Neuronal stem cell (in vitro differentiated cells): ENCODE measurements at regions not wholly inside any gene's neighbourhood (a gene's known extent, or its start where the extent isn't known, plus 50 kb on each side); places are given as distances from the start of the nearest gene placed in this dataset.

Experiments
- DNase-seq: peaks from one replicate; pipeline ENCODE4 v3.0.0-alpha.2; 2013; ENCODE audit warnings: low spot score
- H2AFZ ChIP-seq: one replicate; pipeline ENCODE4 v1.6.1; 2013; ENCODE audit warnings: mild to moderate bottlenecking, low read length, inconsistent platforms
- H2AK5ac ChIP-seq: 2 replicates; pipeline ENCODE4 v1.6.1; 2013; ENCODE audit warnings: low read depth, mild to moderate bottlenecking, inconsistent platforms, low read length, moderate library complexity, mixed read lengths
- H2BK120ac ChIP-seq: 2 replicates; pipeline ENCODE4 v1.6.1; 2013; ENCODE audit warnings: low read depth, mild to moderate bottlenecking, inconsistent platforms, low read length, moderate library complexity, mixed read lengths
- H2BK12ac ChIP-seq: one replicate; pipeline ENCODE4 v1.6.1; 2013; ENCODE audit warnings: low read length, inconsistent platforms
- H2BK15ac ChIP-seq: 2 replicates; pipeline ENCODE4 v1.6.1; 2013; ENCODE audit warnings: mild to moderate bottlenecking, low read length, inconsistent platforms, mixed read lengths
- H2BK5ac ChIP-seq: one replicate; pipeline ENCODE4 v1.6.1; 2013; ENCODE audit warnings: inconsistent platforms, mild to moderate bottlenecking, low read length, moderate library complexity
- H3K14ac ChIP-seq: one replicate; pipeline ENCODE4 v1.6.1; 2013; ENCODE audit warnings: low read length, inconsistent platforms
- H3K18ac ChIP-seq: 2 replicates; pipeline ENCODE4 v1.6.1; 2013; ENCODE audit warnings: low read length, inconsistent platforms
- H3K23ac ChIP-seq: 2 replicates; pipeline ENCODE4 v1.6.1; 2013; ENCODE audit warnings: low read depth, mild to moderate bottlenecking, mixed read lengths, low read length, inconsistent platforms; ENCODE audit not compliant: poor library complexity
- H3K27ac ChIP-seq: replicated peaks from 3 replicates; pipeline ENCODE4 v1.5.1; 2013; ENCODE audit warnings: low read length, inconsistent platforms
- H3K27me3 ChIP-seq, 3 experiments: 2 replicates each; pipeline ENCODE4 v1.6.1; 2013; ENCODE audit warnings: low read length in 3 of 3, mild to moderate bottlenecking in 2 of 3, inconsistent platforms in 1 of 3, low read depth in 1 of 3, mixed read lengths in 1 of 3, moderate library complexity in 1 of 3; ENCODE audit not compliant: control insufficient read depth in 3 of 3, insufficient read depth in 3 of 3
- H3K36me3 ChIP-seq, 2 donors: replicated peaks in 1 of 2; 2 replicates each; pipeline ENCODE4 v1.6.1; 2013; ENCODE audit warnings: low read length in 2 of 2; ENCODE audit not compliant: control insufficient read depth in 2 of 2, insufficient read depth in 2 of 2
- H3K4ac ChIP-seq: 2 replicates; pipeline ENCODE4 v1.6.1; 2013; ENCODE audit warnings: inconsistent platforms, mild to moderate bottlenecking, low read length, moderate library complexity
- H3K4me1 ChIP-seq, 2 donors: 1 replicate in 1 of 2; 2 replicates in 1 of 2; pipeline ENCODE4 v1.6.1; 2013; ENCODE audit warnings: low read length in 2 of 2, low read depth in 1 of 2; ENCODE audit not compliant: control insufficient read depth in 2 of 2, insufficient read depth in 1 of 2
- H3K4me2 ChIP-seq: one replicate; pipeline ENCODE4 v1.6.1; 2013; ENCODE audit warnings: mild to moderate bottlenecking, low read length, inconsistent platforms; ENCODE audit not compliant: insufficient read depth, poor library complexity, severe bottlenecking
- H3K4me3 ChIP-seq, 2 donors: 2 replicates each; pipeline ENCODE4 v1.5.1; 2013; ENCODE audit warnings: low read length in 2 of 2, mild to moderate bottlenecking in 2 of 2, inconsistent platforms in 1 of 2, moderate library complexity in 1 of 2
- H3K79me1 ChIP-seq: one replicate; pipeline ENCODE4 v1.6.1; 2013; ENCODE audit warnings: low read depth, mild to moderate bottlenecking, inconsistent platforms, low read length, moderate library complexity
- H3K9ac ChIP-seq: one replicate; pipeline ENCODE4 v1.6.1; 2013; ENCODE audit warnings: mild to moderate bottlenecking, low read depth, low read length, inconsistent platforms; ENCODE audit not compliant: poor library complexity
- H3K9me3 ChIP-seq, 2 donors: replicated peaks in 1 of 2; 2 replicates each; pipeline versions ENCODE3 to v1.6.1; 2013; ENCODE audit warnings: low read length in 2 of 2, mild to moderate bottlenecking in 2 of 2, inconsistent platforms in 1 of 2, low read depth in 1 of 2, mixed read lengths in 1 of 2, moderate library complexity in 1 of 2; ENCODE audit not compliant: control insufficient read depth in 2 of 2, insufficient read depth in 1 of 2
- H4K8ac ChIP-seq: one replicate; pipeline ENCODE4 v1.6.1; 2013; ENCODE audit warnings: low read depth, mild to moderate bottlenecking, inconsistent platforms, low read length, moderate library complexity
- H4K91ac ChIP-seq: one replicate; pipeline ENCODE4 v1.6.1; 2013; ENCODE audit warnings: low read length, low read depth, mild to moderate bottlenecking, inconsistent platforms; ENCODE audit not compliant: poor library complexity
- WGBS, 2 donors: extraction: QIAGEN DNeasy Blood & Tissue Kit; methylation state at CpG; one replicate each; pipeline ENCODE4 v1.1.7; 2013; ENCODE audit warnings: missing lambda C conversion rate in 2 of 2, mixed read lengths in 1 of 2; ENCODE audit not compliant: insufficient read length in 2 of 2, insufficient replicate concordance in 1 of 2; ENCODE audit errors: extremely low coverage in 2 of 2; 5-methylcytosine and 5-hydroxymethylcytosine counted together

- no peaks in the 10 kb centered on the region for H3K4me1 ChIP-seq
- no peak overlapping the region for H3K4me3 ChIP-seq
- WGBS, 2 donors, result no CpG with 5 or more reads among the region's 4 CpGs
- no peak overlapping the region for H3K23ac ChIP-seq
- no peak overlapping the region for H2BK5ac ChIP-seq
- no peak overlapping the region for H3K14ac ChIP-seq
- no peak overlapping the region for H3K4me2 ChIP-seq
- no peak overlapping the region for H3K4ac ChIP-seq
- no peak overlapping the region for H4K91ac ChIP-seq
- H2AK5ac ChIP-seq, result no peak overlapping the region
- no peak overlapping the region for H2BK15ac ChIP-seq
- no peak overlapping the region for H2AFZ ChIP-seq
- H3K36me3 ChIP-seq, result no peaks in the 10 kb centered on the region
- H4K8ac ChIP-seq, result no peak overlapping the region
- H3K79me1 ChIP-seq, result no peaks in the 10 kb centered on the region
- DNase-seq, result no peak
- no peaks in the 10 kb centered on the region for H3K9me3 ChIP-seq
- no peak overlapping the region for H3K18ac ChIP-seq
- H3K27me3 ChIP-seq, result no peaks in the 10 kb centered on the region
- H3K27ac ChIP-seq, result no peak overlapping the region
- no peak overlapping the region for H2BK12ac ChIP-seq
- no peak overlapping the region for H3K9ac ChIP-seq
- H2BK120ac ChIP-seq, result no peak overlapping the region
Observed at GRCh38 chr5:57332361-57332760, 150.2 kb downstream of the ACTBL2 start.

DNA sequence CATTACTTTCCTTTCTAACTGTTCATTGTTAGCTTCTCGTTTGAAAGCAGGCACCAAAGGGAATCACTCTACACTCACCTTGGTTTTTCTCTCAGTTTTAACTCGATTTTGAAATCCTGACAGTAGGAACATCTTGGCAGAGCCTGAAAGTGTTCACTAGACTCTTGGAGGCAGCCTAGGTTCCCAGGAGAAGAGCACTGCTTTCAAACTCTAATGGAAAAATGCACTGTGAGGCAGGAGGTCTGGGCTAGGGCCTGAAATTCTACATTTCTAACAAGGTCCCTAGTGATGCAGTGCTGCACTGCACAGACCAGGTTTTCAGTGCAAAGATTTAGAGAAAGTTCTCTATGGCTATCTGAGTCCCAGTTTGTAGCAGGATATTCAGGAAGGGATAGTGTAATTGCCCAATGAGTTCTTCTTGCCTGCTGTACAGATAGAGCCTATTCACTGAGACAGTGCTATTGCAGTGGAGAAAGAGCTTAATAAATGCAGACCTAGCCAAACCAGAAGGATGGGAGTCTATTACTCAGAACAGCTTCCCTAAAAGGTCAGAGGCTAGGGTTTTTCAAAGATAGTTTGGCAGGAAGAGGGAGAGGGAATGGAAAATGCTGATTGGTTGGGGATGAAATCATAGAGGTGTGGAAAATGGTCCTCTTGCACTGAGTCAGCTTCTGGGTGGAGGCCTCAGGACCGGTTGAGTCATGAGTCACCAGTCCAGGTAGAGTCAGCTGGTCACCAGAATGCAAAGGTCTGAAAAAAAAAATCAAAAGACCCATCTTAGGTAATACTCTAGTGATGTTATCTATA is 153.9 kb downstream of the GPBP1 start:
- H3K23ac ChIP-seq, result no peak overlapping the region
- H2AK5ac ChIP-seq, result no peak overlapping the region
- H2BK5ac ChIP-seq, result no peak overlapping the region
- no peak overlapping the region for H3K4me3 ChIP-seq
- WGBS, 2 donors, result no CpG with 5 or more reads among the region's 3 CpGs
- no peak overlapping the region for H3K9ac ChIP-seq
- no peak overlapping the region for H3K14ac ChIP-seq
- H3K27me3 ChIP-seq, result no peaks in the 10 kb centered on the region
- no peak overlapping the region for H3K4ac ChIP-seq
- H3K18ac ChIP-seq, result no peak overlapping the region
- H4K8ac ChIP-seq, result no peak overlapping the region
- H3K27ac ChIP-seq, result no peak overlapping the region
- H2BK120ac ChIP-seq, result no peak overlapping the region
- no peak overlapping the region for H2BK15ac ChIP-seq
- no peak overlapping the region for H2BK12ac ChIP-seq
- H4K91ac ChIP-seq, result no peak overlapping the region
- H3K4me2 ChIP-seq, result no peak overlapping the region
- no peak for DNase-seq
- no peaks in the 10 kb centered on the region for H3K9me3 ChIP-seq
- H3K4me1 ChIP-seq, result no peaks in the 10 kb centered on the region
- H3K36me3 ChIP-seq, result no peaks in the 10 kb centered on the region
- H2AFZ ChIP-seq, result no peak overlapping the region
- no peaks in the 10 kb centered on the region for H3K79me1 ChIP-seq

DNA sequence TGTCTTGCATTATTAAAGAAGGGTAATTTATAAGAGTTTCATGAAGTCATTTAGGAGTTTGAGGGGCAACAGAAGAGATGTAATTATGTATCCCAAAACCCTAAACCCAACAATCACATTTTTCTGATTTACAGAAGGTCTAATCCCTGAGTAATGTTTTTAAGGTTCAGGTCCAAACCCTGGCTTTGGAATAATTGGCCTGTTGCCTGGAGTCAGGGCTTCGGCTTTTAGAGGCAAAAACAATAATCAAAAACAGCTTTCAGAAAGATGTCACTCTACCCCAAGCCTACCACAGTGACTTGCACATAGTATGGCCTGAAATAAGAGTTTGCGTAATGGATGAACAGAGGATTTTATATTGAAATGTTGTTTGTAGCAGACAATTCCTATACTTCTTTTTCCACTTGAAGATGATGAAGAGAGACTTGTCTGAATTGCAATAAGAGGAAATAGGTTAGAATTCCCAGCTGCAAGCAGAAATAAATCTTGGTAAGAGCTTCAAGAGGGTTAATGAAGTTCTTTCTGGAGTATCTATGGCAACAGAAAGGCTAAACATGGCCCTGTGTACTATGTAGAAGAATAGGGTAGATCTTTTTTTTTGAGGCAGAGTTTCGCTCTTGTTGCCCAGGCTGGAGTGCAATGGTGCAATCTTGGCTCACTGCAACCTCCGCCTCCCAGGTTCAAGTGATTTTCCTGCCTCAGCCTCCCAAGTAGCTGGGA is 152.0 kb downstream of the GPBP1 start:
- Histone ChIP-seq H2AK5ac (no peak overlapping the region), H3K4me1 (no peaks in the 10 kb centered on the region), H3K18ac (no peak overlapping the region), H3K27me3 (no peaks in the 10 kb centered on the region), H3K4ac (no peak overlapping the region), H2BK5ac (no peak overlapping the region), H2AFZ (no peak overlapping the region), H2BK12ac (no peak overlapping the region), H3K23ac (no peak overlapping the region), H2BK120ac (no peak overlapping the region), H4K8ac (no peak overlapping the region), H3K4me2 (no peak overlapping the region), H4K91ac (no peak overlapping the region), H3K4me3 (no peak overlapping the region), H3K14ac (no peak overlapping the region), H2BK15ac (no peak overlapping the region), H3K9ac (no peak overlapping the region), H3K79me1 (no peaks in the 10 kb centered on the region), H3K27ac (no peak overlapping the region), H3K36me3 (no peaks in the 10 kb centered on the region), H3K9me3 (no peaks in the 10 kb centered on the region)
- no CpG with 5 or more reads among the region's 4 CpGs for WGBS, 2 donors
- DNase-seq, result no peak

DNA sequence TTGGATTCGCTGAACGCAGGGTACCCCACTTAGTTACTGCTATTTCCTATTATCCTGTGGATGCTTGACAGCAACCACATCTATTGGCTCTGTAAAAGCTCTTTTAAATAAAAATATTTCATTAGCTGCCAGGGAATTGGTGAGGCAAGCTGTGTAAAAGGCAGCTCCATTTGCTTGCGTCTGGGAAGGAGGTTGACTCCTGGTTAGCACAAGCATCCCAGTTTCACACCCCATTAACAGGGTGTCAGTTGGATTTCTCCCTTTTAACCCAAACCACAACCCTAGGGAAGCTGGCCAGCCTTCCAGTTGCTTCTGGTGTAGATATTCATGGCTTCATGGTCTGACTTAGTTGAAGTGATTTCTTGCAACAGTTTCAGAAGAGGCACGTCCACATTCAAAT is 151.0 kb downstream of the GPBP1 start:
- H2BK5ac ChIP-seq, result no peak overlapping the region
- no peaks in the 10 kb centered on the region for H3K36me3 ChIP-seq
- no peaks in the 10 kb centered on the region for H3K79me1 ChIP-seq
- no peak for DNase-seq
- H2BK120ac ChIP-seq, result no peak overlapping the region
- no peak overlapping the region for H4K91ac ChIP-seq
- H2BK15ac ChIP-seq, result no peak overlapping the region
- no peak overlapping the region for H3K4me2 ChIP-seq
- H3K9me3 ChIP-seq, result no peaks in the 10 kb centered on the region
- no peak overlapping the region for H3K4ac ChIP-seq
- no peak overlapping the region for H3K4me3 ChIP-seq
- WGBS, 2 donors, result no CpG with 5 or more reads among the region's 4 CpGs
- H2BK12ac ChIP-seq, result no peak overlapping the region
- no peaks in the 10 kb centered on the region for H3K4me1 ChIP-seq
- H2AK5ac ChIP-seq, result no peak overlapping the region
- no peak overlapping the region for H3K18ac ChIP-seq
- H3K23ac ChIP-seq, result no peak overlapping the region
- no peak overlapping the region for H2AFZ ChIP-seq
- no peak overlapping the region for H4K8ac ChIP-seq
- H3K9ac ChIP-seq, result no peak overlapping the region
- H3K14ac ChIP-seq, result no peak overlapping the region
- H3K27ac ChIP-seq, result no peak overlapping the region
- H3K27me3 ChIP-seq, result no peaks in the 10 kb centered on the region
